ENCODE measurements at regions not wholly inside any gene's neighbourhood (a gene's known extent, or its start where the extent isn't known, plus 50 kb on each side); places are given as distances from the start of the nearest gene placed in this dataset.

DNA sequence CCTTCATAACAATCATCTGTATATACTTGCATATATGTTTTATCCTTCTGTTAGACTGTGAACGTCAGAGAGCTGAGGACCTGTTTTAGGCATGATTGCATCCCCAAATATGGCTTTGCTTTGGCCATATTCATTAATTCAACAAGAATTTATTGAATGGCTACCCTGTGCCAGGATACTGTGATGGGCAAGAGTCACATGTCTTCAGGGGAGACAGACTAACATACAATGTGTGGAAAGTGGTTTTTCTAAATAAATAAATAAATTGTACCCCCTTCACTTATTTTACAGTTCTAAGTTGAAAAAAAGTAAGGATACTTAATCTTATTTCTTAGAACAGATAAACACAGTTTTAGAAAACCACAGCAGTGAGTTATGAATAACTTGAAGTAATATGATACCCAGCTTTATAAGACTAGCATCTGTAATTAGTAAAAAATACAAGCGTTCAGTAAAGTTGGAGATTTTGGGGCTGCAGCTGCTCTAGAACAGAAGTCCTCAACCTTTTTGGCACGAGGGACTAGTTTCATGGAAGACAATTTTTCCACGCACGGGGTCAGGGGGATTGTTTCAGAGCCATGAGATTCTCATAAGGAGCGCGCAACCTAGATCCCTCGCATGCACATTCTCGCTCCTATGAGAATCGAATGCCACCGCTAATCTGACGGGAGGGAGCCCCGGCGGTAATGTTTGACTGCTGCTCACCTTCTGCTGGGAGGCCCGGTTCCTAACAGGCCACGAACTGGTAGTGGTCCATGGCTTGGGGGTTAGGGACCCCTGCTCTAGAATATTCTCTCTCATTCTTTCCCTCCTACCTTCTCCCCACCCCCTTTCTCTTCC lies 89.4 kb upstream of the MTPN start:
- DNase-seq (ENCODE audit: low spot score), result no peak

DNA sequence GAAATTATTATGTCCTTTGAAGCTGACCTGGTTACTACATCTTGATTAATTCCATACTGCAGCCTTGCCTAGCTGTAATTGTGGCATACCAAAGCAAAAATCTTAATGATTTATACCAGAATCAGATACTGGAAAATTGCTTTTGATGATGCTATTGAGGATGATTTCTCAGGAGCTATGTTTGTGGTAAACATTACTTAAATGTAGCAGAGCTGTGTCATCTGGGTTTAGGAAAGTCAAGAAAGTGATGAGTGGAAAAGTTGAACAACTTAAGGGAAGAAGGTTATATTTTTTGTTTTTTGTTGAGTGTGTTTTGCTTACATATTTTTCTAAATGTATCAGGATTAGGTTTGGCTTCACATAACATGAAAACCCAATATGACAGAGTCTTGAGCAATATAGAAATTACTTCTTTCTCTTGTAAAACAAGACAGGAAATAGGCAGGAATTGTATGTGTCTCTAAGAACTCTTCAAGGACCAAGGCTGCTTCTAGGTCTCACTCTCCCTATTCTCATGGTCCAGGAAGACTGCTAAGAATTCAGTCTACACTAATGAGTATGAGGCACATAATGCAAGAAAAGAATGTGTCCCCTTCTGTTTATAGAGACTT lies 87.6 kb upstream of the MTPN start:
- no peak for DNase-seq (ENCODE audit: low spot score)

DNA sequence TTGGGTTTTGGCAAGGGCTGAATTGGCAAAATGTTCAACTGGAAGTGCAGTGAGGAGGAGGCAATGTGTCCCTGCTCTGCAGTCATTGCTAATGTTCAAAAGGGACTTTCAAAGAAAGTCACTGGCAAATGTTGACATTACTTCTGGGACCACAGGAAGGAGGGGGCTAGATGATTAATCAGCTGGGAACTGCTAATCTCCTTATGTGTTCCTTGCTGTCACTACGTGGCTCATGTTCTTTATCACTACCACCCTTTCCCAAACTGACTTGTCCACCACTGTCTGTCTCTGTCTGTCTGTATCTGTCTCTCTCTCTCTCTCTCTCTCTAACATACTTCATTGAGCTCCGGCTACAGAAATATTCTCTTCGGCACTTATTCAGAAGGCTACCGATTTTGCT lies 86.9 kb upstream of the MTPN start:
- no peak for DNase-seq (ENCODE audit: low spot score)

DNA sequence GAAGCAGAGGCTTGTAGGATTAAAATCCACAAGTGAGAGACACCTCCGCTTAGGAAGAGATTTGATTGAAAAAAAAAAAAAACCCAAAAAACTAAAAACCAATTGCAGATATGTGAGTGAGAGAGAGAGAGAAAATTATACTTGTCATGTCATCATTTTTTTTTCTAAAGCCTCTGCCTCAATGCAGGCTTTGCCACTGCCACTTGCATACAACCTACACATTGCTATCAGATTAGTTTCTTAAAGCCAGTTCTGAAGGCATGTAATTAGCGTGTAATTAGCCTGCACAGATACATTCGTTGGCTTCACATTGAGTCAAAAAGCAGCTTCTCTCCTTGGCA lies 86.1 kb upstream of the MTPN start:
- DNase-seq (ENCODE audit: low spot score), result no peak

DNA sequence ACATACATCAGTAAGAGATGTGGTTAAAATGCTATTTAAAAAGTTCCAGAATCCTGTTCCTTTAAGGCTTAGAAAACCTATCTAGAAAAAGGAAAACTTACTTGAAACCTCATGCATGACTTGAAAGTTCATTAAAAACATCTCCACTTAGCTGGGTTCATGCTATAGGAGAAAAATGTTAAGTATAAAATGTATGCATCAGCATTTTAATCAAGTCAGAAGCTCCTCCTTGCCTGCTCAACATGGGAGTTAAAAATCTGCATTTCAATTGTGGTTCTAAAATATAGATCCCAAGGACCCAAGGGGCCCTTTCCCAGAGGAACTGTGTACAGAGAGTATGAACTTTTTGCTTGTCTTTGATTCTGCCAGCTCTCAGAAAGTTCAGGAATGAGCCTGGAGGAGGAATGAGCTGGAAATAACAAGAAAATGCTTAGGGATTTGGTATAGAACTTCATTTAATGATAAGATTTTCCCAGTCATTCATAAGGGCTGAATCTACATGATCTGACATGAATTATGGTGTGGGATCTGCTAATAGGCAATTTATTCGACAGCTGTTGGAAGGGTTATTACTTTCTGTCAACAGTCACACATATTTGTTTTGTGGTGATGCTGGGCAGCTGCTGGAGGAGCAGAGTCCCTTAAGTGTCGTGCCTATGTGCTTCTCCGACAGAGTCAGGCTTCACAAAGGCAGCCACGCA lies 85.6 kb upstream of the MTPN start:
- no peak for DNase-seq (ENCODE audit: low spot score)

DNA sequence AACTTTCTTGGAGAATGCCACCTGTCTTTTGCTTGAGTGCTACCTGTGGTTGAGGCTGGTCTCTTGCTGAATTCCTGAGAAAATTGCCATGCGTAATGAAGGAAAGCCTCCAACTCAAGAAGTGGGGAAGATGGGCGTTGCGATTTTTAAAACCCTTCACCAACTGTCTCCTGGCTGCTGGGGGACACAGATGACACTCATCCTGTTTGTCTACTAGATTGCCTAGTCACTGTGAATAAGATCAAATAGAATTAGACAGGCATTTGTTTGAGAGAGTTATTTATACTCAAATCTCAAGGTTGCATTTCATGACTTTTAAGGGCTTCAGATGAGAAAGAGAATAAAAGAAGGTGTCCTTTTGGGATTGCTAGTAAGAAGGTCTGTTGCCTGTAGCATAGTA lies 84.3 kb upstream of the MTPN start:
- no peak for DNase-seq (ENCODE audit: low spot score)

DNA sequence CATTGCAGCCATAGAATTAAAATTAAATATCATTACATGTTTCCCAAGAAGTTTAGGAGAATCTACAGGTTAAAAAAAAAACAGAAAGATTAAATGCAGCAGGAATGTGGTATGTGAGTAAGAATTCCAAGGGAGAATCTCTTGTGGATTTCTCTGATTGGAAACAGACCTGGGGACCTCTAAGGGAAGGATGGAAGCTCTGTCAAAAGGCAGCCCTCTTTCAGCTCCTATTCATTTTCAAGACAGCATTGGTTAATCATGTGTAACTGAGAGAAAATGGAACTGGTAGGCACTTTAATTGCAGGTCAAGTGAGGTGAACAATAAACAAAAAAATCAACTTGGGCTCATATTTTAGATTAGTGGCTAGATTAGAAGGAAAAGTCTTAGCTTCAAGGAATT lies 81.4 kb upstream of the MTPN start:
- no peak for DNase-seq (ENCODE audit: low spot score)

DNA sequence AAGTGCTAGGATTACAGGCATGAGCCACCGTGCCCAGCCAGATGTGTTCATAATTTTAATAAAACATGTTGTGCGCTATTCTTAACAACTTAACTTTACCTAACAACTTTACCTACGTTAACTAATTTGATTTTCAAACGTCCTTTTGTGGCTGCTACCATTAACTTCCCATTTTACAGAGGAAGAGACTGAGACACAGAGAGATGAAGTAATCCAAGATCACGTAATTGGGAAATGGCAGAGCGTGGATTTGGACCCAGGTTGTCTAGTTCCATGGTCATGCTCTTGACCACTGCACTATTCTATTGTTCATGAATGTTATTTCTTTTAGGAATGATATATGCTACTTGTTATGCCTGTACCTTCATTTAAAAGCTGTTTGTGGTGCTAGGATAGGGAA lies 80.3 kb upstream of the MTPN start:
- DNase-seq (ENCODE audit: low spot score), result no peak

DNA sequence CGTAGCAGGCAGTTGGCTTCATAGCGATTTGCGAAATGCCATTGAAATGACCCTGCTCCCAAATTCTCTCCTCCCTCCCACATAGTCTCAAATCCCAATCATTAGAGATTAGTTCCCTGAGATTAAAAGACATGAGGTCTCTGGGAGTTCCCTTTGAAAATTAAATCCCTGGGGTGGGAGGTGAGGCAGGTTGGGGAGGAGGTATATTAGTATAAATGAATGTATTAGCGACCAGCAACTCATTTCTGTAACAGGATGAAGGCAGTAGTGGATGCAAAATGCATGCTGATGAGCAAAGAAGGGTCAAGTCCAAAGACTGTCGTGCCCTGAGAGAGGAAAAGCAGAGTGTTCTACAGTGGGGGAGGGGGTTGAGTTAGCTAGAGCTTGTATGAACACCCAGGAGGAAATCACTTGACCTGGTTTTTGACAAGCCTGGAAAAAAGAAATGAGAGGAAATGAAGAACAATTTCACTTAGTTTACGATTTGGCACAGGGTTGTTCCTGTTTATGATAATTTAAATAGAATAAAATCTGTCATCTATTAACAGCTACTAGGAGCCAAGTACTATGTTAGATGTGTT lies 79.6 kb upstream of the MTPN start:
- no peak for DNase-seq (ENCODE audit: low spot score)

DNA sequence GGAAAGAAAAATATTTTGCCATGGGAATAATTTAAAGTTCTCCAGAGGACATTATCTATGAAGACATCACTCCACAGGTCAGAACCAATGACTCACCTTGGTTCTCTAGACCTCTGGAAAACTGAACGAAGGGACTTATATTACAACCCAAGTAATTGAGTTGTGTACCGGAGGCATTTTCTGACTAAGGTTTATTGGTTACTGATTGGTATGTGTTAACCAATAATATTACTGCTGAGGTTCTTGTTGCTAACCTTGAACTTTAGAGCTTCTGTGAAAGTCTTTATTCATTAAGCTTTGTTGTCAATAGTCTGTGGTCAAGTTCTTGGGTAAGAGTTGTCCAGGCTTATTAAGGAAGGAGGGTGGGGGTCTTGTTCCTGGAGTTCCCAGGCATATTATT lies 78.1 kb upstream of the MTPN start:
- DNase-seq (ENCODE audit: low spot score), result no peak

DNA sequence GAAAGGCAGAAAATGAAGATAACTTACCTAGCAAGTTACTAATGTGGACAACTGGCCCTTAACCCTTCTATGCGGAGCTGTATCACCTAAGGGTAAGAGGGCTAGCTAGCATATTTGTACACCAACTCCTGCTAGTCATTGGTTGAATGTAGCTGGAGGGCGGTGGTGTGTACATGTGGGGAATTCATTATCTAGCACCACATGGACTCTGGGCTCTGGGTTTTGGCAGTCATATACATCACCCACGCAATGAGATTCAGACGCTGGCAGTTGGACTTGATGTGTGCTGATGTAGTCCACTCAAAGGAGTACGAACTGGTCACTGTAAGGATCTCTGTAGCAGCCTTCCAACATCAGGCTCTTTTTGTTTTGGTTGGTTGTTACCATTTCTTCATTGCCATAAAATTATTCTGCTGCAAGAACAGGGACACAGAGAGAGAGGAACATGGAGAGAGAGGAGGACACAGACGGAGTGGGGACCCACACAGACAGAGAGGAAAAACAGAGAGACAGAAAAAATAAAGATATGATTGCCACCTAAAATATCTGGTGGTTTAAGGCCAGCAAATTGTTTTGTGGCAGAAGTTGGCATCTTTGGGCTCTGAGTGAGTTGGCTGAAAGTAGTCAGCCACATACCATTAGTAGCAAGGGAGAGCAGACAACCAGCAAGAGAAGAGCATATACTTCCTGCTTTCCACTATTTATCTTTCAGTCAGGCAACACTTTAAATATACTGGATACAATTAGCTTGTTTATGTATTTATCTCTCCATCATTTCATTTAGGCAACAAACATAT lies 76.7 kb upstream of the MTPN start:
- DNase-seq (ENCODE audit: low spot score), result no peak

DNA sequence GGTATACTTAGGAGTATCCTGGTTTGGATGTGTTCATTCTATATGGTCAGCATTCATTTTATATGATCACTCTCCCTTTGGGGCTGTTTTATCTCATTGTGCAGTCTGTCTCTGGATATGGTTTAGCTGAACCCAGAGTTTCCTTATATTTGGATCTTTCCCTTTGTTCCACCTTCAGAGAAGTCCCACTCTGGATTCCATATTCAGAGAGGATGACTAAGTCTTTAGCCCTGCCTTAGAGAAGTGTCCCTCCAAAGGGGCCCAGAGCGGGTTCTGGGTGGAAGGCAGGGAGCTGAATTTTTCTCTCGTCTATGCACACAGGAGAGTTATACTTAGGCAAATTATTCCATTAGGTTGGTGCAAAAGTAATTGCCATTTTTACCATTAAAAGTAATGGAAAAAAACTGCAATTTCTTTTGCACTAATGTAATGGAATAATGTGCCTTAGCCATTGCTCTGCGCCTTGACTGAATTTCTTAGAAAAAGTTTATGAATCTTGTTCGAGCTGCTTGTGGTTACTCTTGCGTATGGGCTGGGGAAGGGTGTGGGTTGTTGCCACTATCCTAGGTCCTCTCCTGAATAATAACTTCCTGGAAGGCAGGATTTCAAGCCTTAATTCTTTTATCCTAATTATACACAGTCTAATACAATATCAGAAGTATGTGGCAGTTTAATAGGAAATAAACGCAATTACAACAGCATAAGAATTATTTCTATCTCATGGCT lies 74.2 kb upstream of the MTPN start:
- no peak for DNase-seq (ENCODE audit: low spot score)

DNA sequence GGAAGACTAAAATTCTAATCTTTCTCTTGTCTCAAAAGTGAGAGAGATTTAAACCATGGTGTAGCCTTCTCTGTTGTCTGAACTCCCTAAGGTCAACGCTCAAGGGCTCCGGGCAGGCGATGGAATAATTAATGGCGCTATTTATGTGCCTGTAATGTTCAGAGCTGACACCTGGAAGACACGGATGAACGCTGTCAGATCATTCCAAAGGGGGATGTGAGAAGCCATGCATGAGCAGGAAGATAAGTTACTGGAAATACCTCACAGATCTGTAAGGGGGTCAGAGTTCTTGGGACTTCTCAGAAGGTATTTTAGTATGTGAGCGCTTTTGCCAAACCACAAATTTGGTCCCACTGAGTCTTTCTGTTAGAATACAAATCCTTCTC lies 73.3 kb upstream of the MTPN start:
- DNase-seq (ENCODE audit: low spot score), result no peak

DNA sequence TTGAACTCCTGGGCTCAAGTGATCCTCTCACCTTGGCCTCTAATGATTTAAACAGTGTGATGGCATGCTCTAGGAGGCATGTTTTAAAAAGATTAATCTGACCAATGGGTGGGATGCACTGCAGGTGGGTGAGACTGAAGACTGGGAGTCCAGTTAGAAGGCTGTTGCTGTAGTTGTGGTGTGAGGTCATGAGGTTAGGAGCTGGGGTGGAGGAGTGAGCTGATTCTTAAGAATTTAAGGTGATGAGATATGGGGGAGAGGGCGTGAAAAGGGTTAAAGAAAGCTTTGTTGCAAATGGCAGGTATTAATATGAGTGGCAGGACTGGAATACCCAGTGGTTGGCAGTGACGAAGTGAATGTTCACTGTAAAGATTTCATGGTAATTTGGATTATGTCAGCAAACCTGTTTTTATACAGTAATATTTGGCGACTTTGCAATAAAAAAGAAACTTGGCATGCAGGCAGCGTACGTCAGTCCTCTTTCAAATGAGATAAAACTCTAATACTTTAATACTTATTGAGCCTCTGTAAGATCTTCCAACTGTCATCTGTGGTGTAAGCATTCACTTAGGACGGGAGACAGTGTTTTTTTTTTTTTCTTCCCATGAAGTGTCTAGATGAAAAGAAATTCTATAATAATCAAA lies 72.8 kb upstream of the MTPN start:
- DNase-seq (ENCODE audit: low spot score), result no peak

DNA sequence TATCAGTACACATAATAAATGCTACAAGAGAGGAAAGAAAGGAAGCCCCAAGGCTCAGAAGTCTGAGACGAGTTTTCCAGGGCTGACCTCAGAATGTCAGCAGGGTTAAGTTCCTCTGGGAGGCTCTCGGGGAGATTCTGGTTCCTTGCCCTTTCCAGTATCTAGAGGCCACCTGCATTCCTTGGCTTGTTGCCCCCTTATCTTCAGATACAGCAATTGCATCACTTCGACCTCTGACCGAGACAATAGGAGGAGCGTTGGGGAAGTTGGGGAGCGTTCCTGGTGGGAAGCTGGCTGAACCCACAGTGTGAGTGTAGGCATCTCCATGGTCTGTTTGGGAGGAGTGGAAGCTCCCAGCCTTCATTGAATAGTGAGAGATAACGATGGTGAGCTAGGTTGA lies 72.0 kb upstream of the MTPN start:
- no peak for DNase-seq (ENCODE audit: low spot score)

DNA sequence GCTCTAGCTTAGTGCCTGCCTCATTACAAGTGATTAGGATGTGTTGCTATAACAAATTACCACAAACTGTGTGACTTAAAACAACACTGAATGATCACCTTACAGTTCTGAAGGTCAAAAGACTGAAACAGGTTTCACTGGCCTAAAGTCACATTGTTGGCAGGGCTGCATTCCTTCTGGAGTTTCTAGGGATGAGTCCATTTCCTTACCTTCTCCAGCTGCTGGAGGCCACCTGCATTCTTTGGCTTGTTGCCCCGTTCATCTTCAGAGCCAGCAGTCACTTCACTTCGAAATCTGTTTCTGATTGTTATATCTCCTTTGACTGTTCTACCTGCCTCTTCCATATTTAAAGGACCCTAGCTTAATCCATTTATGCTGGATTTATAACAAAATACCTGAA lies 69.4 kb upstream of the MTPN start:
- no peak for DNase-seq (ENCODE audit: low spot score)

DNA sequence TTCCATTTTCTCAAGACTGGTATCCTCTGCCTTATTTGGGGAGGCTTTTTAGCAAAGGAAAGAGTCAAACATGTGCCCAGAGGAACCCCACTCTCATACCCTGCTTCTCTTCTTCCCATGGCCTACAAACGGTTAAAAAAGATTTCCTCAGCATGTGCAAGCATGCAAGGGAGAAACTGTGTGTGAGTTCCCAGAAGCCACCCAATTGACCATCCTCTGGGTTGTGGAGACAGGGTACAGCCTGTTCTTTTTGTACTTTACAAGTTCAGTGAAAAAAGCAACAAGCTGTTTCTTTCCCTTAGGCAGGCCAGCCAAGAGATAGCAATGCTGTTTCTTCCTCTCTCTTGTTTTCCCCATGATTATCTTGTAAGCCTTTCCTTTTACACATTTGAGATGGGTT lies 68.8 kb upstream of the MTPN start:
- DNase-seq (ENCODE audit: low spot score), result no peak

DNA sequence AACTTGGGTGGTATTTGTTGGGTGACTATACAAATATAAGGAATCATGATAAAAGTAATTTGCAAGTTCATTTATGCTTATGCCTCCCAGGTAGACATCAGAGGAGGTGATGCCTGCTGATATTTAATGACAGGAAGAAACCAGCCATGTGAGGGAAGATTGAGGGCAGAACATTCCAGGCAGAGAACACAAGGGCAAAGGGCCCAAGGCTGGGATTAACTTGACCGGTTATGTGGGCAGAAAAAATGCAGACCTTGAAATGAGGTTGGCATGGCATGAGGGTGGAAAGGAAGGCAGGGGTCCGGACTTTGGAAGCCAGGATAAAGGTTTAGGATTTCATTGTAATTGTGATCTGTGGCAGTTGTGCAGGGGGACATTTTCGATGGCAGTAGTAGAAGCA lies 68.0 kb upstream of the MTPN start:
- no peak for DNase-seq (ENCODE audit: low spot score)

DNA sequence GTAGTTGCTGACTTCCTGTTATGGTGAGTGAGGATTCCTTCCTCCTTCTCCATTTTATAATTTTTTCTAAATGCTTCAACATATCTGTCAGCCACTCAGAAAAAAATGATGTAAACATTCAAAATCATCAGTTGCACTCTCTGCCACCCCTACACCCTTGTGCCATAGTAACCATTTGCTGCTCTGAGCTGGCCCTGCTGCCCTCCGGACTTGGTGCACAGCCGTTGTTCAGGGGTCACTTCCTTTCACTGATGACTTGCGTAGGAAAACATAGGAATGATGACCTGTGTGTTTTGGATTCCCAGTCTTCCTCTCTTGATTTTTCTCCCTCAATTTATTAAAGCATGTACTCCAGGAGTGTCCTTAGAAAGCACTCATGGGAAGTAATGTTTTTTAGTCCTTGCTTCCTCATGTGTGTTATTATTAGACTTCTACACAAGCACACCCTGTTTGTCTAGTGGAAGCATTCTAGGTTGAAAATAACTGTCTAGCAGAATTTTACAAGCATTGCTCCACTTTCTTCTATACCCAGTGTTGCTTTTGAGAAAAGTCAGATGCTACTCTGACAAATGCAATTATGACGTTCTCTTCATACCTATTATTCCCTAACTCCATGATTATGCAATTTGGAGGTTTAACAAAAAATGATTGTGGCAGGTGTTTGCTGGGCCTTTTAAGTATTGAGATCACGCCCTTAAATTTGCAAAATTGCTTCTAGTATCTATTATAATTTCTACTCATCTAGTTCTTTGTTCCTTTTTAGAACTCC lies 62.6 kb upstream of the MTPN start:
- DNase-seq (ENCODE audit: low spot score), result no peak

DNA sequence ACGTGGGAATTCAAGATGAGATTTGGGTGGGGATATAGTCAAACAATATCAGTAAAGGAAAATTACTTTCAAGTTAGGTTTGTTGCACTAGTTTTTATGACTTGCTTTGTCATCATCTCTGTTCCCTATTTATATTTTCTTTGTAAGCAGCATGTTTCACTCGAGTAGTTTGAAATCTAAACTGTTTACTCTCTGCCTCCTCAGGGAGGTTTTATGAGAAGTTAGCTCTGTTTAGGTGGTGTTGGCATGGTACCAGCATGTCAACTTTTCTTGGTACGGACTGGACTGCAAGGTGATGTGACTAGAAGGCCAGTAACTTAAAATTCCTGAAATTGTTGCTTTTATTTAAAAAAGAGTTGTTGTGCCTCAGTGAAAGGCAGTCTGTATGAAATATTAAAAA lies 59.2 kb upstream of the MTPN start:
- no peak for DNase-seq (ENCODE audit: low spot score)
